HepG2 (cell line): ENCODE measurements at regions not wholly inside any gene's neighbourhood (a gene's known extent, or its start where the extent isn't known, plus 50 kb on each side); places are given as distances from the start of the nearest gene placed in this dataset.

Experiments
- ATAC-seq: fragments of 200-7000 bp; cut with Tn5 transposase; 3 replicates; pipeline ENCODE4 v1.9.1; 2020; ENCODE audit warnings: mild to moderate bottlenecking, moderate library complexity
- BruUV-seq: library from RNA; stranded (reverse); fragments of 400-500 nt; replicated peaks from 2 replicates; lab custom pipeline; 2021; lab: Mats Ljungman, UMichigan
- CTCF ChIA-PET: fragments of 300-600 bp; formaldehyde crosslinking; extraction: SDS; loops from one replicate; lab custom pipeline; 2021; ENCODE audit warnings: low total read pairs, inconsistent platforms, low intra/inter-chr PET ratio; lab: Yijun Ruan, JAX
- POLR2A ChIA-PET: fragments of 350-600 bp; sonication (Branson Sonifier 250); formaldehyde crosslinking; loops from one replicate; lab custom pipeline; 2020; ENCODE audit warnings: antibody characterized with exemption, inconsistent platforms; lab: Yijun Ruan, JAX
- DNase-seq: peaks from one replicate; pipeline ENCODE4 v3.0.0-alpha.2; 2015; ENCODE audit warnings: low spot score
- FAIRE-seq: peaks from 3 replicates; lab custom pipeline; 2011; peaks lifted over from hg19 to GRCh38; lab: Jason Lieb, UNC
- H2AFZ ChIP-seq: one replicate; pipeline ENCODE4 v1.6.1; 2011; ENCODE audit warnings: low read length, inconsistent platforms
- H3K27ac ChIP-seq: fragments of 300-600 bp; 3 replicates; pipeline ENCODE4 v1.8.0; 2011; ENCODE audit warnings: mixed run types, mild to moderate bottlenecking, mixed read lengths, low read length, inconsistent platforms; ENCODE audit not compliant: insufficient read depth; ENCODE audit errors: extremely low read length
- H3K27me3 ChIP-seq, 2 experiments: fragments of 200-600 bp in 1 of 2; 2 replicates in 1 of 2; 3 replicates in 1 of 2; pipeline versions ENCODE4 v1.6.0 to v1.8.0; 2011; ENCODE audit warnings: low read length in 2 of 2, mild to moderate bottlenecking in 2 of 2, moderate library complexity in 2 of 2, inconsistent platforms in 1 of 2; ENCODE audit not compliant: insufficient read depth in 2 of 2, control insufficient read depth in 1 of 2
- H3K36me3 ChIP-seq, 2 experiments: fragments of 200-600 bp in 1 of 2; replicated peaks in 1 of 2; 2 replicates in 1 of 2; 3 replicates in 1 of 2; pipeline versions ENCODE4 v1.5.1 to v1.8.0; 2011; ENCODE audit warnings: low read length in 2 of 2, inconsistent platforms in 1 of 2; ENCODE audit not compliant: insufficient read depth in 2 of 2, control insufficient read depth in 1 of 2
- H3K4me1 ChIP-seq: 2 replicates; pipeline ENCODE4 v1.5.1; 2012; ENCODE audit warnings: low read length, inconsistent platforms; ENCODE audit not compliant: insufficient read depth
- H3K4me2 ChIP-seq: 2 replicates; pipeline ENCODE4 v1.6.0; 2011; ENCODE audit warnings: low read depth, low read length, inconsistent platforms
- H3K4me3 ChIP-seq, 3 experiments: fragments of 200-600 bp in 1 of 3; sonication (generic), shearing (Covaris generic) in 1 of 3; replicated peaks in 1 of 3; 2 replicates each; pipeline ENCODE4 v1.5.1; 2011 to 2016; ENCODE audit warnings: low read length in 3 of 3, inconsistent platforms in 2 of 3, low read depth in 2 of 3, mild to moderate bottlenecking in 2 of 3, control low read depth in 1 of 3, mixed read lengths in 1 of 3; ENCODE audit not compliant: insufficient read depth in 1 of 3
- H3K79me2 ChIP-seq: one replicate; pipeline ENCODE4 v1.6.1; 2011; ENCODE audit warnings: low read length, inconsistent platforms; ENCODE audit not compliant: insufficient read depth
- H3K9ac ChIP-seq: 2 replicates; pipeline ENCODE4 v1.6.0; 2011; ENCODE audit warnings: mild to moderate bottlenecking, low read depth, low read length, inconsistent platforms; ENCODE audit not compliant: insufficient read depth
- H3K9me3 ChIP-seq: 2 replicates; pipeline ENCODE4 v1.5.1; 2012; ENCODE audit warnings: mild to moderate bottlenecking, low read length
- H4K20me1 ChIP-seq: 2 replicates; pipeline ENCODE4 v1.6.0; 2011; ENCODE audit warnings: inconsistent platforms, mild to moderate bottlenecking, low read length, moderate library complexity; ENCODE audit not compliant: insufficient read depth
- FOXA3 ChIP-seq: IDR thresholded peaks from 2 replicates; pipeline ENCODE4 v1.6.1; 2016; ENCODE audit warnings: missing genetic modification reagents, missing compliant biosample characterization
- PATZ1 ChIP-seq: sonication (generic); formaldehyde crosslinking; IDR thresholded peaks from 2 replicates; pipeline ENCODE4 v1.4.0; 2020; ENCODE audit warnings: missing genetic modification reagents
- RFX5 ChIP-seq: IDR thresholded peaks from 2 replicates; pipeline ENCODE4 v1.6.1; 2011; ENCODE audit warnings: low read depth, low read length, improper control_type of control experiment
- TEAD2 ChIP-seq: sonication (generic); formaldehyde crosslinking; IDR thresholded peaks from 2 replicates; pipeline ENCODE4 v1.9.0; 2021; ENCODE audit warnings: missing genetic modification reagents
- ZNF253 ChIP-seq: sonication (generic); formaldehyde crosslinking; IDR thresholded peaks from 2 replicates; pipeline ENCODE4 v1.8.0; 2022; ENCODE audit warnings: mild to moderate bottlenecking, missing genetic modification reagents, borderline replicate concordance
- ZNF318 ChIP-seq: sonication (generic); formaldehyde crosslinking; IDR thresholded peaks from 2 replicates; pipeline ENCODE4 v1.4.0; 2020; ENCODE audit warnings: mild to moderate bottlenecking, missing genetic modification reagents
- WGBS: methylation state at CpG from one replicate; pipeline ENCODE4 v1.1.6; 2017; ENCODE audit warnings: low lambda C conversion rate; 5-methylcytosine and 5-hydroxymethylcytosine counted together
- in situ Hi-C: cut with HindIII; loops from 2 replicates; pipeline ENCODE4 v1.10.0; 2017; ENCODE audit warnings: low pct_unique_long_range_greater_than_20kb; ENCODE audit not compliant: extremely low pct_ligation_motif_present
- intact Hi-C: fragments of 100-400 bp; cut with micrococcal nuclease; formaldehyde crosslinking; loops from one replicate; pipeline ENCODE4 v1.10.0; 2022; ENCODE audit not compliant: unreplicated experiment

GRCh38 chr3:157614896-157615295, 111.7 kb upstream of the VEPH1 start:
- Histone ChIP-seq H2AFZ (no peak overlapping the region), H3K36me3 (no peaks in the 10 kb centered on the region), H3K27me3 (no peaks in the 10 kb centered on the region; a peak in 1 of 5 replicates), H3K27ac (no peak overlapping the region), H3K79me2 (no peaks in the 10 kb centered on the region), H3K9ac (no peak overlapping the region), H3K9me3 (no peaks in the 10 kb centered on the region), H3K4me3 (no peak overlapping the region), H3K4me2 (no peak overlapping the region), H3K4me1 (no peaks in the 10 kb centered on the region), H4K20me1 (no peaks in the 10 kb centered on the region)
- WGBS: 0% methylated on average over 2 of the region's 2 CpGs
- CTCF ChIA-PET: no interaction called here
- no peak for ATAC-seq
- TF ChIP-seq RFX5: no peak
- TF ChIP-seq FOXA3 (CRISPR knock-in tag): no peak
- intact Hi-C loops: loop anchor here (10.0 kb wide), 2 partner anchors 480 to 1030 kb away; partner anchors contain the start of gene GFM1
- POLR2A ChIA-PET: no interaction called here
- FAIRE-seq: no peak
- in situ Hi-C loops: loop anchor here (10.0 to 25.0 kb wide), 2 partner anchors 820 to 922 kb away; no protein-coding TSS in a partner anchor
- no peak for DNase-seq
- no TSS peak for BruUV-seq

- Histone ChIP-seq H2AFZ (no peak overlapping the region), H3K27ac (no peak overlapping the region), H3K4me2 (no peak overlapping the region), H3K27me3 (no peaks in the 10 kb centered on the region; a peak in 1 of 5 replicates), H3K9me3 (no peaks in the 10 kb centered on the region), H3K4me1 (no peaks in the 10 kb centered on the region), H3K4me3 (no peak overlapping the region), H4K20me1 (no peaks in the 10 kb centered on the region), H3K79me2 (no peaks in the 10 kb centered on the region), H3K9ac (no peak overlapping the region), H3K36me3 (no peaks in the 10 kb centered on the region)
- intact Hi-C loops (loop anchor here (10.0 kb wide), 2 partner anchors 483 to 1033 kb away; partner anchors contain the start of gene GFM1), in situ Hi-C loops (loop anchor here (10.0 to 25.0 kb wide), 2 partner anchors 823 to 926 kb away; no protein-coding TSS in a partner anchor)
- POLR2A ChIA-PET: no interaction called here
- DNase-seq (no peak), ATAC-seq (no peak), FAIRE-seq (no peak)
- CTCF ChIA-PET: no interaction called here
- no TSS peak for BruUV-seq
- 7% methylated on average over 4 of the region's 4 CpGs for WGBS
- no peak for TF ChIP-seq TEAD2 (CRISPR knock-in tag)
- no peak for TF ChIP-seq PATZ1
- TF ChIP-seq ZNF318 (CRISPR knock-in tag): no peak
- no peak for TF ChIP-seq ZNF253 (CRISPR knock-in tag)
Measured at GRCh38 chr3:157611536-157612076, 108.4 kb upstream of the VEPH1 start.
